K562 (cell line): ENCODE measurements at regions not wholly inside any gene's neighbourhood (a gene's known extent, or its start where the extent isn't known, plus 50 kb on each side); places are given as distances from the start of the nearest gene placed in this dataset.

Experiments
- DDX20 ChIP-seq: fragments of 450-650 bp; IDR thresholded peaks from 2 replicates; pipeline ENCODE4 v1.6.1; 2016; ENCODE audit warnings: missing genetic modification characterization, low read depth, mild to moderate bottlenecking, missing compliant biosample characterization, moderate library complexity
- GTF2E2 ChIP-seq: fragments of 200-800 bp; sonication (Bioruptor generic); IDR thresholded peaks from 2 replicates; pipeline ENCODE4 v1.6.1; 2016; ENCODE audit warnings: missing genetic modification characterization, missing compliant biosample characterization
- KDM5B ChIP-seq: fragments of 200-600 bp; sonication (generic); IDR thresholded peaks from 2 replicates; pipeline ENCODE4 v1.6.1; 2012; ENCODE audit warnings: low read depth, mild to moderate bottlenecking, moderate library complexity, low read length, control low read depth, inconsistent platforms; ENCODE audit not compliant: insufficient replicate concordance
- PBX2 ChIP-seq, 2 experiments: IDR thresholded peaks in 1 of 2; conservative IDR thresholded peaks in 1 of 2; 2 replicates each; pipeline ENCODE4 v1.6.1; 2016; ENCODE audit warnings: low read depth in 2 of 2, mild to moderate bottlenecking in 1 of 2, missing compliant biosample characterization in 1 of 2, missing genetic modification characterization in 1 of 2, moderate library complexity in 1 of 2
- RBFOX2 ChIP-seq: fragments of 200-400 bp; formaldehyde crosslinking; IDR thresholded peaks from 2 replicates; pipeline ENCODE4 v1.6.1; 2017; ENCODE audit warnings: low read depth, mild to moderate bottlenecking, low read length, moderate library complexity
- STAG1 ChIP-seq: sonication (generic); formaldehyde crosslinking; IDR thresholded peaks from 2 replicates; pipeline ENCODE4 v1.5.0; 2020; ENCODE audit warnings: missing genetic modification reagents, borderline replicate concordance
- TF ChIP-seq, protein P1 (sequence below): fragments of 250-450 bp; sonication (Bioruptor Pico); IDR thresholded peaks from 2 replicates; pipeline ENCODE4 v1.4.0; 2020; ENCODE audit warnings: mild to moderate bottlenecking, moderate library complexity

DNA sequence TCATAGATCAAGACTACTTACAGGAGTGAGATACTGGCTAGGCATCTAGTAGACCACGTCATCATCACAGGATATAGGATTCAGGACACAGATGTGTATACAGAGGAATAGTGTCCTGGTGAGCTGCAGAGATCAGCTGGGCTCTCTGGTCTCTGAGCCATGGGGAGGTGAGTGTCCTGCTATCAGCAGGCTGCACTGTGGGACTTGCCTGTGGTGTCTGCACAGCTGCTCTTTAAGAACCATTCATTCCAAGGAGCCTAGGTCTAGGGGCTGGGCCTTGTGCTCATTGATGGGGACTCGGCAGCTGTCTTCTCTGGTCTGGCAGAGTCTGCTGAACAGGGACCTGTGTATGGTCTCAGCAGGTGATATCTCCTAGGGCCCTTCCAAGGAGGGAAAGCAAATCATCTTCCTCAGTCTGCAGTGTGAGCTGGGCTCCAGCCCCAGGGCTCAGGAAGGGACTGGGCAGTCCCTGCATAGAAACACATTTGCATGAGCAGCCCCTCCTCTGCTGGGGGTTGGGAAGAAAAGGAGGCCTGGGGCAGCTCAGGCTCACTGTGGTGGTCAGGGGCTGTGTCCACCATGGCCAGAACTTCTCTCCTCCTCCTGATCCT, 66.1 kb upstream of the VPREB1 start (continued):
- TF ChIP-seq, protein P1, sequence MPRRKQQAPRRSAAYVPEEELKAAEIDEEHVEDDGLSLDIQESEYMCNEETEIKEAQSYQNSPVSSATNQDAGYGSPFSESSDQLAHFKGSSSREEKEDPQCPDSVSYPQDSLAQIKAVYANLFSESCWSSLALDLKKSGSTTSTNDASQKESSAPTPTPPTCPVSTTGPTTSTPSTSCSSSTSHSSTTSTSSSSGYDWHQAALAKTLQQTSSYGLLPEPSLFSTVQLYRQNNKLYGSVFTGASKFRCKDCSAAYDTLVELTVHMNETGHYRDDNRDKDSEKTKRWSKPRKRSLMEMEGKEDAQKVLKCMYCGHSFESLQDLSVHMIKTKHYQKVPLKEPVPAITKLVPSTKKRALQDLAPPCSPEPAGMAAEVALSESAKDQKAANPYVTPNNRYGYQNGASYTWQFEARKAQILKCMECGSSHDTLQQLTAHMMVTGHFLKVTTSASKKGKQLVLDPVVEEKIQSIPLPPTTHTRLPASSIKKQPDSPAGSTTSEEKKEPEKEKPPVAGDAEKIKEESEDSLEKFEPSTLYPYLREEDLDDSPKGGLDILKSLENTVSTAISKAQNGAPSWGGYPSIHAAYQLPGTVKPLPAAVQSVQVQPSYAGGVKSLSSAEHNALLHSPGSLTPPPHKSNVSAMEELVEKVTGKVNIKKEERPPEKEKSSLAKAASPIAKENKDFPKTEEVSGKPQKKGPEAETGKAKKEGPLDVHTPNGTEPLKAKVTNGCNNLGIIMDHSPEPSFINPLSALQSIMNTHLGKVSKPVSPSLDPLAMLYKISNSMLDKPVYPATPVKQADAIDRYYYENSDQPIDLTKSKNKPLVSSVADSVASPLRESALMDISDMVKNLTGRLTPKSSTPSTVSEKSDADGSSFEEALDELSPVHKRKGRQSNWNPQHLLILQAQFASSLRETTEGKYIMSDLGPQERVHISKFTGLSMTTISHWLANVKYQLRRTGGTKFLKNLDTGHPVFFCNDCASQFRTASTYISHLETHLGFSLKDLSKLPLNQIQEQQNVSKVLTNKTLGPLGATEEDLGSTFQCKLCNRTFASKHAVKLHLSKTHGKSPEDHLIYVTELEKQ (CRISPR knock-in tag), result no peak
- TF ChIP-seq DDX20 (tag) (no peak), KDM5B (no peak), PBX2 (CRISPR knock-in tag; IDR thresholded peaks at IDR 0.05; ENCODE audit: low read depth) (0 out of 2 replicates have a peak, but pooled peaks have one; percentile 4), PBX2 (tag; conservative IDR thresholded peaks at IDR 0.05; ENCODE audit: low read depth) (no peak), RBFOX2 (no peak), GTF2E2 (tag) (no peak), STAG1 (CRISPR knock-in tag) (0 out of 2 replicates have a peak, but pooled peaks have one; percentile 47)
